ENCODE measurements at regions not wholly inside any gene's neighbourhood (a gene's known extent, or its start where the extent isn't known, plus 50 kb on each side); places are given as distances from the start of the nearest gene placed in this dataset.

DNA sequence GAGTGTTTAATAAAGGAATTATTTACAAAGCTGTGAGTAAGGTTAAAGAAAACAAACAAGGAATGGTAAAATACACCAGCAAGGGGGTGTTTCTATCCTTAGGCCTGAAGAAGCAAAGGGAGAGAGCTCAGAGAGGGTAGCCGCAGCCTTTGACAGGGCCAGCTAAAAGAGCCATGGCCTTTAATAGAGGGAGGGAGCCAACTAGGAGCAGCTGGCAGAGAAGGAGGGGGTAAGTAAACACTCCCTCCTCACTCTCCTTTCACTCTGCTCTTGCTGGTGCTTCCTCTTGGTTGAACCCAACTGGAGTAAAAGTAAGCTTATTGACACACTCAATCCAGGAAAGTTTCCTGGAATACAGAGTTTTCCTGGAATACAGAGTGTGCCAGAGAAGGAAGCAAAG is 87.5 kb downstream of the CH25H start:
- ATAC-seq = no peak

DNA sequence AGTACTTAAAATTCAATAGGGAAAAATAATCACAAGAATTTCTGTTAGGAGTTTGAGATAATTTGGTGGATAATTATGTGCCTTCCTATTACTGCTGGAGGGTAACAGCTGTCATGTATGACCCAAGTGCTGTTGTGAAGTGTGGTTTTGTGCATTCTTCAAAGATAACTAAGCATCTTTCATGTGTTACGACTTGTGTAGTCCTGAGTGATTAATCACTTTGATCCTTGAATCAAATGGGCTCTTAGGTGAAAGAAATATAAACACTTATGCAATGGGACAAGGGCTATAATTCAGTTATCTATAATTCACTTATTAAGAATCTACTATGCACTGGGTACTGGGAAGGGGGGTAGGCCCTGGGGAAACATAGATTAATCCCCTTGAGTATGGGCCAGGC is 89.0 kb downstream of the CH25H start:
- no peak for ATAC-seq
- TF ChIP-seq ISL1 (CRISPR knock-in tag; IDR thresholded peaks at IDR 0.05) (no peak), BACH2 (CRISPR knock-in tag; IDR thresholded peaks at IDR 0.05; ENCODE audit: borderline replicate concordance) (no peak), TCF4 (CRISPR knock-in tag; IDR thresholded peaks at IDR 0.05; ENCODE audit: borderline replicate concordance) (no peak), ZFP3 (CRISPR knock-in tag; IDR thresholded peaks at IDR 0.05) (no peak), ZFP30 (CRISPR knock-in tag; IDR thresholded peaks at IDR 0.05) (no peak), ESRRG (CRISPR knock-in tag; IDR thresholded peaks at IDR 0.05) (no peak), GLIS3 (CRISPR knock-in tag; IDR thresholded peaks at IDR 0.05) (no peak), ZC3H10 (CRISPR knock-in tag; IDR thresholded peaks at IDR 0.05) (no peak)
- TF ChIP-seq, protein P1, sequence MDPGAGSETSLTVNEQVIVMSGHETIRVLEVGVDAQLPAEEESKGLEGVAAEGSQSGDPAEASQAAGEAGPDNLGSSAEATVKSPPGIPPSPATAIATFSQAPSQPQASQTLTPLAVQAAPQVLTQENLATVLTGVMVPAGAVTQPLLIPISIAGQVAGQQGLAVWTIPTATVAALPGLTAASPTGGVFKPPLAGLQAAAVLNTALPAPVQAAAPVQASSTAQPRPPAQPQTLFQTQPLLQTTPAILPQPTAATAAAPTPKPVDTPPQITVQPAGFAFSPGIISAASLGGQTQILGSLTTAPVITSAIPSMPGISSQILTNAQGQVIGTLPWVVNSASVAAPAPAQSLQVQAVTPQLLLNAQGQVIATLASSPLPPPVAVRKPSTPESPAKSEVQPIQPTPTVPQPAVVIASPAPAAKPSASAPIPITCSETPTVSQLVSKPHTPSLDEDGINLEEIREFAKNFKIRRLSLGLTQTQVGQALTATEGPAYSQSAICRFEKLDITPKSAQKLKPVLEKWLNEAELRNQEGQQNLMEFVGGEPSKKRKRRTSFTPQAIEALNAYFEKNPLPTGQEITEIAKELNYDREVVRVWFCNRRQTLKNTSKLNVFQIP (CRISPR knock-in tag; IDR thresholded peaks at IDR 0.05; ENCODE audit: borderline replicate concordance, low read depth) = no peak
- TF ChIP-seq, protein P2, sequence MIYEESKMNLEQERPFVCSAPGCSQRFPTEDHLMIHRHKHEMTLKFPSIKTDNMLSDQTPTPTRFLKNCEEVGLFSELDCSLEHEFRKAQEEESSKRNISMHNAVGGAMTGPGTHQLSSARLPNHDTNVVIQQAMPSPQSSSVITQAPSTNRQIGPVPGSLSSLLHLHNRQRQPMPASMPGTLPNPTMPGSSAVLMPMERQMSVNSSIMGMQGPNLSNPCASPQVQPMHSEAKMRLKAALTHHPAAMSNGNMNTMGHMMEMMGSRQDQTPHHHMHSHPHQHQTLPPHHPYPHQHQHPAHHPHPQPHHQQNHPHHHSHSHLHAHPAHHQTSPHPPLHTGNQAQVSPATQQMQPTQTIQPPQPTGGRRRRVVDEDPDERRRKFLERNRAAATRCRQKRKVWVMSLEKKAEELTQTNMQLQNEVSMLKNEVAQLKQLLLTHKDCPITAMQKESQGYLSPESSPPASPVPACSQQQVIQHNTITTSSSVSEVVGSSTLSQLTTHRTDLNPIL (CRISPR knock-in tag; IDR thresholded peaks at IDR 0.05; ENCODE audit: low read depth) = no peak
- TF ChIP-seq, protein P3, sequence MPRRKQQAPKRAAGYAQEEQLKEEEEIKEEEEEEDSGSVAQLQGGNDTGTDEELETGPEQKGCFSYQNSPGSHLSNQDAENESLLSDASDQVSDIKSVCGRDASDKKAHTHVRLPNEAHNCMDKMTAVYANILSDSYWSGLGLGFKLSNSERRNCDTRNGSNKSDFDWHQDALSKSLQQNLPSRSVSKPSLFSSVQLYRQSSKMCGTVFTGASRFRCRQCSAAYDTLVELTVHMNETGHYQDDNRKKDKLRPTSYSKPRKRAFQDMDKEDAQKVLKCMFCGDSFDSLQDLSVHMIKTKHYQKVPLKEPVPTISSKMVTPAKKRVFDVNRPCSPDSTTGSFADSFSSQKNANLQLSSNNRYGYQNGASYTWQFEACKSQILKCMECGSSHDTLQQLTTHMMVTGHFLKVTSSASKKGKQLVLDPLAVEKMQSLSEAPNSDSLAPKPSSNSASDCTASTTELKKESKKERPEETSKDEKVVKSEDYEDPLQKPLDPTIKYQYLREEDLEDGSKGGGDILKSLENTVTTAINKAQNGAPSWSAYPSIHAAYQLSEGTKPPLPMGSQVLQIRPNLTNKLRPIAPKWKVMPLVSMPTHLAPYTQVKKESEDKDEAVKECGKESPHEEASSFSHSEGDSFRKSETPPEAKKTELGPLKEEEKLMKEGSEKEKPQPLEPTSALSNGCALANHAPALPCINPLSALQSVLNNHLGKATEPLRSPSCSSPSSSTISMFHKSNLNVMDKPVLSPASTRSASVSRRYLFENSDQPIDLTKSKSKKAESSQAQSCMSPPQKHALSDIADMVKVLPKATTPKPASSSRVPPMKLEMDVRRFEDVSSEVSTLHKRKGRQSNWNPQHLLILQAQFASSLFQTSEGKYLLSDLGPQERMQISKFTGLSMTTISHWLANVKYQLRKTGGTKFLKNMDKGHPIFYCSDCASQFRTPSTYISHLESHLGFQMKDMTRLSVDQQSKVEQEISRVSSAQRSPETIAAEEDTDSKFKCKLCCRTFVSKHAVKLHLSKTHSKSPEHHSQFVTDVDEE (CRISPR knock-in tag; IDR thresholded peaks at IDR 0.05) = no peak

More for the DNA sequence above, 87.5 kb downstream of the CH25H start:
- no peak for TF ChIP-seq TOX (CRISPR knock-in tag; IDR thresholded peaks at IDR 0.05; ENCODE audit: borderline replicate concordance)
- no peak for TF ChIP-seq ZNF8 (CRISPR knock-in tag; IDR thresholded peaks at IDR 0.05)
- TF ChIP-seq ZFP30 (CRISPR knock-in tag; IDR thresholded peaks at IDR 0.05) = no peak
- no peak for TF ChIP-seq ZNF70 (CRISPR knock-in tag; IDR thresholded peaks at IDR 0.05)
- TF ChIP-seq CSDC2 (CRISPR knock-in tag; IDR thresholded peaks at IDR 0.05) = no peak
- TF ChIP-seq, protein P4, sequence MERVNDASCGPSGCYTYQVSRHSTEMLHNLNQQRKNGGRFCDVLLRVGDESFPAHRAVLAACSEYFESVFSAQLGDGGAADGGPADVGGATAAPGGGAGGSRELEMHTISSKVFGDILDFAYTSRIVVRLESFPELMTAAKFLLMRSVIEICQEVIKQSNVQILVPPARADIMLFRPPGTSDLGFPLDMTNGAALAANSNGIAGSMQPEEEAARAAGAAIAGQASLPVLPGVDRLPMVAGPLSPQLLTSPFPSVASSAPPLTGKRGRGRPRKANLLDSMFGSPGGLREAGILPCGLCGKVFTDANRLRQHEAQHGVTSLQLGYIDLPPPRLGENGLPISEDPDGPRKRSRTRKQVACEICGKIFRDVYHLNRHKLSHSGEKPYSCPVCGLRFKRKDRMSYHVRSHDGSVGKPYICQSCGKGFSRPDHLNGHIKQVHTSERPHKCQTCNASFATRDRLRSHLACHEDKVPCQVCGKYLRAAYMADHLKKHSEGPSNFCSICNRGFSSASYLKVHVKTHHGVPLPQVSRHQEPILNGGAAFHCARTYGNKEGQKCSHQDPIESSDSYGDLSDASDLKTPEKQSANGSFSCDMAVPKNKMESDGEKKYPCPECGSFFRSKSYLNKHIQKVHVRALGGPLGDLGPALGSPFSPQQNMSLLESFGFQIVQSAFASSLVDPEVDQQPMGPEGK (CRISPR knock-in tag; IDR thresholded peaks at IDR 0.05; ENCODE audit: borderline replicate concordance) = no peak
- no peak for TF ChIP-seq TCF4 (CRISPR knock-in tag; IDR thresholded peaks at IDR 0.05; ENCODE audit: borderline replicate concordance)
- TF ChIP-seq GLIS3 (CRISPR knock-in tag; IDR thresholded peaks at IDR 0.05) = no peak
- TF ChIP-seq, protein P1 (CRISPR knock-in tag; IDR thresholded peaks at IDR 0.05; ENCODE audit: borderline replicate concordance, low read depth) = no peak
- TF ChIP-seq ESRRG (CRISPR knock-in tag; IDR thresholded peaks at IDR 0.05) = no peak
- TF ChIP-seq, protein P5, sequence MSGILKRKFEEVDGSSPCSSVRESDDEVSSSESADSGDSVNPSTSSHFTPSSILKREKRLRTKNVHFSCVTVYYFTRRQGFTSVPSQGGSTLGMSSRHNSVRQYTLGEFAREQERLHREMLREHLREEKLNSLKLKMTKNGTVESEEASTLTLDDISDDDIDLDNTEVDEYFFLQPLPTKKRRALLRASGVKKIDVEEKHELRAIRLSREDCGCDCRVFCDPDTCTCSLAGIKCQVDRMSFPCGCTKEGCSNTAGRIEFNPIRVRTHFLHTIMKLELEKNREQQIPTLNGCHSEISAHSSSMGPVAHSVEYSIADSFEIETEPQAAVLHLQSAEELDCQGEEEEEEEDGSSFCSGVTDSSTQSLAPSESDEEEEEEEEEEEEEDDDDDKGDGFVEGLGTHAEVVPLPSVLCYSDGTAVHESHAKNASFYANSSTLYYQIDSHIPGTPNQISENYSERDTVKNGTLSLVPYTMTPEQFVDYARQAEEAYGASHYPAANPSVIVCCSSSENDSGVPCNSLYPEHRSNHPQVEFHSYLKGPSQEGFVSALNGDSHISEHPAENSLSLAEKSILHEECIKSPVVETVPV (CRISPR knock-in tag; IDR thresholded peaks at IDR 0.05) = no peak
- no peak for TF ChIP-seq ISL1 (CRISPR knock-in tag; IDR thresholded peaks at IDR 0.05)
- TF ChIP-seq BACH2 (CRISPR knock-in tag; IDR thresholded peaks at IDR 0.05; ENCODE audit: borderline replicate concordance) = no peak
- TF ChIP-seq, protein P2 (CRISPR knock-in tag; IDR thresholded peaks at IDR 0.05; ENCODE audit: low read depth) = no peak

Measured in SK-N-SH treated with all-trans-retinoic acid at 6 μM for 48 hours (cell line).